Stimulated activated CD4-positive, alpha-beta T cell treated with anti-CD3 and anti-CD28 coated beads, Interleukin-4, amount 100 ng/mL, for 4 hours (primary cell): ENCODE measurements at regions not wholly inside any gene's neighbourhood (a gene's known extent, or its start where the extent isn't known, plus 50 kb on each side); places are given as distances from the start of the nearest gene placed in this dataset.
A peak's percentile ranks its signal among the peaks of the same experiment; 100 is the strongest.
"Not testable (repeated sequence)": the region's sequence is repeated elsewhere in the genome, so short reads cannot be mapped to it uniquely, and the experiment has no call there.

ENCODE experiments used
- DNase-seq, 2 experiments: peaks; one replicate each; pipeline ENCODE4 v3.0.0-alpha.2; 2020

DNA sequence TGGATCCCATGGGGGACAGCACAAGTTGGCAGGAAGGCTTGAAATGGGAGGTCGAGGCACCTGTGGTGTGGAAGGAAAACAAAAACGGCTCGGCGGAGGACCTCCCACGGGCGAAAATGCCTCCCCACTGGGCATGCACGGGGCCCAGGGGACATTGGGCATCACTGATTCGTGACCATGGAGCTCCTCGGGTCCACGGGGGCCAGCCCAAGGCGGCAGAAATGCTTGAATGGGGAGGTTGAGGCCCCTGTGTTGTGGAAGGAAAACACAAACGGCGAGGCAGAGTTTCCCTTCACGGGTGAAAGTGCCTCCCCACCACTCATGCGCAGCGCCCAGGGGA lies 376.0 kb downstream of the ALG10 start:
- no peak for DNase-seq

GRCh38 chr12:34398706-34399630 lies 376.7 kb downstream of the ALG10 start:
- peak in 1 of 2 experiments; percentile 0 for DNase-seq

GRCh38 chr12:34399631-34400410 lies 377.5 kb downstream of the ALG10 start:
- no peak for DNase-seq

GRCh38 chr12:34400411-34400881 lies 378.1 kb downstream of the ALG10 start:
- DNase-seq: no peak

DNA sequence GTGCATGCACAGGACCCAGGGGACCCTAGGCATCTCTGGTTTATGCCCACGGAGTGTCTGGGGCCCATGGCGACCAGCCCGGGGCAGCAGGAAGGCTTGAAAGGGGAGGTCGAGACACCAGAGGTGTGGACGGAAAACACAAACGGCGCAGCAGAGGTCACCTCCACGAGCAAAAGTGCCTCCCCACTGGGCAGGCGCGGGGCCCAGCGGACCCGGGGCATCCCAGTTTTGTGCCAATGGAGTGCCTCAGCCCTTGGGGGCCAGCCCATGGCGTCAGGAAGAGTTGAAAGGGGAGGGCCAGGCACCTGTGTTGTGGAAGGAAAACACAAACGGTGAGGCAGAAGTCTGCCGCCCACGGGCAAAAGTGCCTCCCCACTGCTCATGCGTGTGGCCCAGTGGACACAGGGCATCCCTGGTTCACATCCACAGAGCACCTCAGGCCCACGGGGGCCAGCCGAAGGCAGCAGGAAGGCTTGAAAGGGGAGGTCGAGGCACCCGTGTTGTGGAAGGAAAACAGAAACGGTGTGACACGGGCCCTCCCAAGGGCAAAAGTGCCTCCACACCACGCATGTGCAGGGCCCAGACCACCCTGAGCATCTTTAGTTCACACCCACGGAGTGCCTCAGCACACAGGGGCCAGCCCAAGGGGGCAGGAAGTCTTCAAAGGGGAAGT lies 378.8 kb downstream of the ALG10 start:
- DNase-seq: no peak

DNA sequence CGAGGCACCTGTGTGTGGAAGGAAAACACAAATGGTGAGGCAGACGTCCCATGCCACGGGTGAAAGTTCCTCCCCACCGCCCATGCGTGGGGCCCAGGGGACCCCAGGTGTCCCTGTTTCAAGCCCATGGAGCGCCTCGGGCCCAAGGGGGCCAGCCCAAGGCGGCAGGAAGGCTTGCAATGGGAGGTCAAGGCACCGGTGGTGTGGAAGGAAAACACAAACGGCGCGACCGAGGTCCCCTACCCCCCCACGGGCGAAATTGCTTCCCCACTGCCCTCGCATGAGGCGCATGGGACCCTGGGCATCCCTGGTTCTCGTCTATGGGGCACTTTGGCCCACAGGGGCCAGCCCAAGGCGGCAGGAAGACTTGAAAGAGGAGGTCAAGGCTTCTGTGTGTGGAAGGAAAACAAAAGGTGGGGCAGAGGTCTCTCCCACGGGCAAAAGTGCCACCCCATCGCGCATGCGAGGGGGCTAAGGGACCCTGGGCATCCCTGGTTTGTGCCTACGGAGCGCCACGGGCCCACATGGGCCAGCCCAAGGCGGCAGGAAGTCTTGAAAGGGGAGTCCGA lies 379.4 kb downstream of the ALG10 start:
- peak in 1 of 2 experiments; percentile 0 for DNase-seq

- no peak for DNase-seq
These were observed 380.1 kb downstream of the ALG10 start for GRCh38 chr12:34402228-34402898.

- peak in 1 of 2 experiments; percentile 1 for DNase-seq
These were observed 380.8 kb downstream of the ALG10 start for GRCh38 chr12:34402899-34403705.

- peak in 1 of 2 experiments; percentile 0 for DNase-seq
These were observed 381.5 kb downstream of the ALG10 start for GRCh38 chr12:34403706-34404376.

DNA sequence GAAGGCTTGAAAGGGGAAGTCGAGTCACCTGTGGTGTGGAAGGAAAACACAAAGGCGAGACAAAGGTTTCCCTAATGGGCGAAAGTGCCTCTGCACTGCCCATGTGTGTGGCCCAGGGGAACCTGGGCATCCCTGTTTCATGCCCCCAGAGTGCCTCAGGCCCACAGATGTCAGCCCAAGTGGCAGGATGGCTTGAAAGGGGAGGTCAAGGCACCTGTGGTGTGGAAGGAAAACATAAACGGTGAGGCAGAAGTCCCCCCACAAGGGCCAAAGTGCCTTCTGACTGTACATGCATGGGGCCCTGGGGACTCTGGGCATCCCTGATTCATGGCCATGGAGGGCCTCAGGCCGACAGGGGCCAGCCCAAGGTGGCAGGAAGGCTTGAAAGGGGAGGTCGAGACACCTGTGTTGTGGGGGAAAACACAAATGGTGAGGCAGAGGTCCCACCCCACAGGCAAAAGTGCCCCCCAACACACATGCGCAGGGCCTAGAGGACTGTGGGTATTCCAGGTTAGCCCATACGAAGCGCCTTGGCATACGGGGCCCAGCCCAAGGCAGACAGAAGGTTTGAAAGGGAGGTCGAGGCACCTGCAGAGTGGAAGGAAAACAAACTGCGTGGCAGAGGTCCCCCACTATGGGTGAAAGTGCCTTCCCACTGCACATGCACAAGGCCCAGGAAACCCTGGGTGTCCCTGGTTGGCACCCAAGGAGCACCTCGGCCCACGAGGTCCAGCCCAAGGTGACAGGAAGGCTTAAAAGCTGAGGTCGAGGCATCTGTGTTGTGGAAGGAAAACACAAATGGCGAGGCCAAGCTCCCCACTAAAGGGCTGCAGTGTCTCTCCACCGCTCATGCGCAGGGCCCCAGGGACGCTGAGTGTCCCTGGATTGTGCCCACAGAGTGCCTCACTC lies 382.3 kb downstream of the ALG10 start:
- DNase-seq: no peak

- DNase-seq: no peak
These were observed 383.3 kb downstream of the ALG10 start for GRCh38 chr12:34405286-34406227.

- DNase-seq: peak in 1 of 2 experiments; percentile 0
These were observed 384.1 kb downstream of the ALG10 start for GRCh38 chr12:34406228-34406995.

- no peak for DNase-seq
These were observed 384.7 kb downstream of the ALG10 start for GRCh38 chr12:34406996-34407300.

DNA sequence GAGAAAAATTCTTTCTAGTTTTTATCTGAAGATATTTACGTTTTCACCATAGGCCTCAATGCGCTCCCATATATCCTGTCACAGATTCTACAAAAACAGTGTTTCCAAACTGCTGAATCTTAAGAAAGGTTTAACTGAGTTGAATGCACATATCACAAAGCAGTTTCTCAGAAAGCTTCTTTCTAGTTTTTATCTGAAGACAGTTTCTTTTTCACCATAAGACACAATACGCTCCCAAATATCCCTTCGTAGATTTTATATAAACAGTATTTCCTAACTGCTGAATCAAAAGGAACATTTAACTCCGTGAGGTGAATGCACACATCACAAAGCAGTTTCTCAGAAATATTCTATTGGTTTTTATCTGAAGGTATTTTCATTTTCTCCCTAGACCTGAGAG lies 385.5 kb downstream of the ALG10 start:
- DNase-seq: no peak

DNA sequence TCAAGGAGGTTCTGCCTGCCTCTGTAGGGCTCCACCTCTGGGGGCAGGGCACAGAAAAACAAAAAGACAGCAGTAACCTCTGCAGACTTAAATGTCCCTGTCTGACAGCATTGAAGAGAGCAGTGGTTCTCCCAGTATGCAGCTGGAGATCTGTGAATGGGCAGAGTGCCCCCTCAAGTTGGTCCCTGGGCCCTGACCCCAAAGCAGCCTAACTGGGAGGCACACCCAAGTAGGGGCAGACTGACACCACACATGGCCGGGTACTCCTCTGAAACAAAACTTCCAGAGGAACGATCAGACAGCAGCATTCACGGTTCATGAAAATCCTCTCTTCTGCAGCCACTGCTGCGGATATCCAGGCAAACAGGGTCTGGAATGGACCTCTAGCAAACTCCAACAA lies 409.2 kb downstream of the ALG10 start:
- not testable (repeated sequence) for DNase-seq
